Right atrium auricular region (tissue), 2 donors: ENCODE measurements at regions not wholly inside any gene's neighbourhood (a gene's known extent, or its start where the extent isn't known, plus 50 kb on each side); places are given as distances from the start of the nearest gene placed in this dataset.

ENCODE experiments used
- DNase-seq: peaks from one replicate; pipeline ENCODE4 v3.0.0-alpha.2; 2019; ENCODE audit warnings: low spot score
- H3K27ac ChIP-seq, 2 donors: fragments of 200-600 bp; sonication (generic); 1 replicate in 1 of 2; 2 replicates in 1 of 2; pipeline ENCODE4 v1.5.1; 2016 to 2019
- H3K27me3 ChIP-seq, 2 donors: fragments of 200-600 bp; sonication (generic); one replicate each; pipeline versions ENCODE4 v1.5.1 to v1.6.0; 2017 to 2019
- H3K36me3 ChIP-seq: fragments of 200-600 bp; sonication (generic); one replicate; pipeline ENCODE4 v1.5.1; 2016
- H3K4me1 ChIP-seq, 2 donors: fragments of 200-600 bp; sonication (generic); one replicate each; pipeline versions ENCODE4 v1.5.1 to v1.6.0; 2017 to 2019
- H3K4me3 ChIP-seq, 2 donors: fragments of 200-600 bp; sonication (generic); 1 replicate in 1 of 2; 2 replicates in 1 of 2; pipeline ENCODE4 v1.5.1; 2017 to 2019; ENCODE audit warnings: mild to moderate bottlenecking in 1 of 2, moderate library complexity in 1 of 2
- H3K9me3 ChIP-seq, 2 donors: fragments of 200-600 bp; sonication (generic); one replicate each; pipeline ENCODE4 v1.5.1; 2019
- TF ChIP-seq, protein P1 (sequence below), 2 donors: fragments of 200-600 bp; sonication (generic); IDR thresholded peaks; one replicate each; pipeline ENCODE4 v1.5.1; 2019; ENCODE audit warnings: antibody characterized with exemption in 2 of 2

DNA sequence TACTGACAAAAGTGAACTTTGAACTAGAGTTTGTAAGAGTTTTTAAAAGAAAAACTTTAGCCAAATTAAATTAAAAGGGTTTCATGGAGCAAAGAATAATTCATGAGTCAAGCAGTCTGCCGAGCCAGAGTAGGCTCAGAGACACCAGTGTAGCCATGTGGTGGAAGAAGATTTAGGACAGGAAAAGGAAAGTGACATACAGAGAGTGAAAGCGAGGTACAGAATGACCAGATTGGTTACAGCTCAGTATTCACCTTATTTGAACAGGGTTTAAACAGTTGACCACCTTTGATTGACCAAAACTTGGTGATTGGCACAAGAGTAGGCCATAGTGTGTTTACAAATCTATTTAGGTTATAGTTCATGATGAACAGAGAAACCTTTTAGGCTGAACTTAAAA is 377.8 kb downstream of the KLHL4 start:
- Histone ChIP-seq H3K36me3 (no peaks in the 10 kb centered on the region), H3K4me1 (no peaks in the 10 kb centered on the region), H3K27me3 (no peaks in the 10 kb centered on the region), H3K4me3 (no peak overlapping the region), H3K9me3 (no peaks in the 10 kb centered on the region), H3K27ac (no peak overlapping the region)
- TF ChIP-seq, protein P1, sequence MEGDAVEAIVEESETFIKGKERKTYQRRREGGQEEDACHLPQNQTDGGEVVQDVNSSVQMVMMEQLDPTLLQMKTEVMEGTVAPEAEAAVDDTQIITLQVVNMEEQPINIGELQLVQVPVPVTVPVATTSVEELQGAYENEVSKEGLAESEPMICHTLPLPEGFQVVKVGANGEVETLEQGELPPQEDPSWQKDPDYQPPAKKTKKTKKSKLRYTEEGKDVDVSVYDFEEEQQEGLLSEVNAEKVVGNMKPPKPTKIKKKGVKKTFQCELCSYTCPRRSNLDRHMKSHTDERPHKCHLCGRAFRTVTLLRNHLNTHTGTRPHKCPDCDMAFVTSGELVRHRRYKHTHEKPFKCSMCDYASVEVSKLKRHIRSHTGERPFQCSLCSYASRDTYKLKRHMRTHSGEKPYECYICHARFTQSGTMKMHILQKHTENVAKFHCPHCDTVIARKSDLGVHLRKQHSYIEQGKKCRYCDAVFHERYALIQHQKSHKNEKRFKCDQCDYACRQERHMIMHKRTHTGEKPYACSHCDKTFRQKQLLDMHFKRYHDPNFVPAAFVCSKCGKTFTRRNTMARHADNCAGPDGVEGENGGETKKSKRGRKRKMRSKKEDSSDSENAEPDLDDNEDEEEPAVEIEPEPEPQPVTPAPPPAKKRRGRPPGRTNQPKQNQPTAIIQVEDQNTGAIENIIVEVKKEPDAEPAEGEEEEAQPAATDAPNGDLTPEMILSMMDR (IDR thresholded peaks at IDR 0.05): no peak
- no peak for DNase-seq

DNA sequence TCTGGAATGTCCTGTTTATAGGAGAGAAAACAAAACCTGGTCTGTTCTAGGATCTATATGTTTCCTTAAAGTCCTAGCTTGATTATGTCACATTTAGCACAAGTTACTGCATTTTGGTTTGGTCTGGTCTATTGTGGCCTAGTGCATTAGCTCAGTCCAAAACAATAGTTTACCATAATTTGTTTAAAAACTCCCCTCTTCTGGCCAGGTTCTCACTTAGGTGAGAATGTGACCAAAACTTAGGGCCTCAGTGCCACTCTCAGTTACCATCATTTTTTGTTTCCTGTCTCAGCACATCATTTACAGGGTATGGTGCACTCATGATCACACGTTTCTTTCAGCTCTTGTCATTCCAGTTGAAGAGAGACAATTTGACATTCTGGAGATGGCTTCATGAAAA is 378.5 kb downstream of the KLHL4 start:
- Histone ChIP-seq H3K9me3 (no peaks in the 10 kb centered on the region), H3K4me3 (no peak overlapping the region), H3K27me3 (no peaks in the 10 kb centered on the region), H3K36me3 (no peaks in the 10 kb centered on the region), H3K27ac (no peak overlapping the region), H3K4me1 (no peaks in the 10 kb centered on the region)
- TF ChIP-seq, protein P1 (IDR thresholded peaks at IDR 0.05): no peak
- no peak for DNase-seq

DNA sequence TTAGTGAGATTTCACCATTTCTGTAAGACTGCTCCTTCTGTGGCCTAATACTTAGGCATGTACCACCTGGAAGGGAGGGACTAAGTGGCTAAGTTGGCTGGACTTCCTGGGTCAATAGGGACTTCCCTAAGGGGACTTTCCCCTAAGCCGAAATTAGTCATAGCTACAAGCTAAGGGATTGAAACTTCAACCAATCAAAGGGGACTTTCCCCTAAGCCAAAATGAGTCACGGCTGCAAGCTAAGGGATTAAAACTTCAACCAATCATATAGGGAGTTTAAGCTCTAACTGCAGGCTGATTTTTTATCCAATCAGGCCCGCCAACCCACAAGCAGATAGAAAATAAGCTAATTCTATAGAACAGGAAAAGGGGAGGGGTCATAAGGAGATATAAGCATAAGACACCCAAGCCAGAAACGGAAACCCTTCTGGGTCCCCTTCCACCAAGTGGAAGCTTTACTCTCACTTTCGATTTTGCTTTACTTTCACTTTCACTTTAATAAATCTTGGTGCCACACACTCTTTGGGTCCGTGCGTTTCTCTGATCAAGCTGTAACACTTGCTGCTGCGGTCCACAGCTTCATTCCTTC is 382.8 kb downstream of the KLHL4 start:
- no peaks in the 10 kb centered on the region for H3K9me3 ChIP-seq
- H3K27ac ChIP-seq: no peak overlapping the region
- TF ChIP-seq, protein P1 (IDR thresholded peaks at IDR 0.05): no peak
- no peak for DNase-seq
- no peak overlapping the region for H3K4me3 ChIP-seq
- H3K4me1 ChIP-seq: no peaks in the 10 kb centered on the region
- H3K36me3 ChIP-seq: no peaks in the 10 kb centered on the region
- no peaks in the 10 kb centered on the region for H3K27me3 ChIP-seq

DNA sequence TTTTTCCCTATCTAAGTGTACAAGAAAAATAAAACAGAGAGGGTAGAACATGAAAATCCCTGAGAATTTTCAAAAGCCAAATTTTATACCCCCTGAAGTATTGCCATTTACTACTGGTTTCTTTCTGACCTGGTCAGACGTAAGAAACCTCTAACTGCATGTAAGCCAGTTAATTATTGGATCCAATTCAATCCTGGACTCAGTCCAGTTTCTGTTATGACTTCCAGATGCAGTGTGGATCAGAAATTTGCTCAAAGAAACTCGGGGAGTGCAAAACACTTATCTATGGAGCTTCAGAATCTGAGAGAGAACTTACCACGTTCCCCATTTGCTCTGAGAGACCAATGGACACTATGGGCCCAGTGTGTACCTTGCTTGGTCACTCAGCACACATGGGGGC is 383.5 kb downstream of the KLHL4 start:
- DNase-seq: no peak
- TF ChIP-seq, protein P1 (IDR thresholded peaks at IDR 0.05): no peak
- no peaks in the 10 kb centered on the region for H3K4me1 ChIP-seq
- no peak overlapping the region for H3K4me3 ChIP-seq
- no peaks in the 10 kb centered on the region for H3K9me3 ChIP-seq
- H3K27me3 ChIP-seq: no peaks in the 10 kb centered on the region
- H3K36me3 ChIP-seq: no peaks in the 10 kb centered on the region
- no peak overlapping the region for H3K27ac ChIP-seq

DNA sequence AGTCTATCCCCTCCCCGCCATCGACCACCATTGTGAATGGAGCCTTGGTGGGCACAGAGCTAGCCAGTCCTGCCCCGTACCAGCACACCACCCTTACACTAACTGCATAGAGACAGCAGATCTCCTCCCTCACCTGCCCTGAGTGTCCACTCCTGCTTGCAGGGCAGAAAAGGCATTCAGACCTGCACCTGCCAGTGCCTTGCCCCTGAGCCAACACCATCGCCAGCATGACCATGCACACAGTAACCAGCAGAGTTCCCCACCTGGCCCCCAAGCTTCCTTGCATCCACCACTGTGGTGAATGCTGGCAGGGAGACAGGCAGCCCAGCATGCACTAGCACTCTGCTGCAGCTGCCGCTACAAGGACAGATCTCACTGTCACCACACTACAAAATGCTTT is 397.1 kb downstream of the KLHL4 start:
- H3K27me3 ChIP-seq: no peaks in the 10 kb centered on the region
- TF ChIP-seq, protein P1 (IDR thresholded peaks at IDR 0.05): no peak
- no peaks in the 10 kb centered on the region for H3K36me3 ChIP-seq
- no peak overlapping the region for H3K4me3 ChIP-seq
- no peak overlapping the region for H3K27ac ChIP-seq
- peaks cover 0 to 5% of the 10 kb centered on the region in 2 donors for H3K9me3 ChIP-seq
- no peaks in the 10 kb centered on the region for H3K4me1 ChIP-seq
- no peak for DNase-seq

DNA sequence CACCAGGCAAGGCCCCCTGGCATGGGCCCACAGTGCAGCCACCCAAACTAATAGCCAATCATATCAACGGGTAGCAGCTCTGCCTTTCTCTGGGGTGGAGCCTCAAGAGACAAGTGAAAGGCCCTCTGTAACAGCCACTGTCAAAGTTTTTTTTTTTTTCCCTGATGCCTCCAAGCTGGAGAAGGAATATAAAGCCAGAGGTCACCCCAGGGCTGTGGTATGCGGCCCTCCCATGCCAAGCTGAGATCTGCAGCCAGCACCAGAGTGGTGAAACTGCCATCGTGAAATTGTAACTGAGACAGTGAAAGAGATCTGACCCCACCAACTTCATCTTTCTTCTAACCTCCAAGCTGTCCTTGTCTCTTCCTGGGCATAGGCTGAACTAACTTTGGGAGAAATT is 407.0 kb downstream of the KLHL4 start:
- TF ChIP-seq, protein P1 (IDR thresholded peaks at IDR 0.05): no peak
- Histone ChIP-seq H3K36me3 (no peaks in the 10 kb centered on the region), H3K4me3 (no peak overlapping the region), H3K4me1 (no peaks in the 10 kb centered on the region), H3K9me3 (peaks cover 0 to 4% of the 10 kb centered on the region in 2 donors), H3K27me3 (no peaks in the 10 kb centered on the region), H3K27ac (no peak overlapping the region)
- DNase-seq: no peak
